GM23338 (cell line): ENCODE measurements at regions not wholly inside any gene's neighbourhood (a gene's known extent, or its start where the extent isn't known, plus 50 kb on each side); places are given as distances from the start of the nearest gene placed in this dataset.

Experiments
- ATAC-seq: fragments of 200-7000 bp; cut with Tn5 transposase; 3 replicates; pipeline ENCODE4 v1.9.1; 2020
- DNase-seq: peaks from one replicate; pipeline ENCODE4 v3.0.0-alpha.2; 2015; ENCODE audit warnings: low spot score
- H2AFZ ChIP-seq: fragments of 200-600 bp; sonication (generic); 2 replicates; pipeline ENCODE4 v1.8.0; 2016; ENCODE audit warnings: antibody characterized with exemption, mild to moderate bottlenecking, moderate library complexity
- H3F3A ChIP-seq: fragments of 200-600 bp; sonication (generic); replicated peaks from 2 replicates; pipeline ENCODE4 v1.8.0; 2017; ENCODE audit warnings: antibody characterized with exemption, mixed run types, low read depth
- H3K27ac ChIP-seq: fragments of 200-600 bp; sonication (generic); 2 replicates; pipeline ENCODE4 v1.6.1; 2016; ENCODE audit warnings: low read depth
- H3K27me3 ChIP-seq: fragments of 200-600 bp; sonication (generic); 2 replicates; pipeline ENCODE4 v1.8.0; 2016; ENCODE audit warnings: mild to moderate bottlenecking, mixed run types, moderate library complexity; ENCODE audit not compliant: insufficient read depth
- H3K36me3 ChIP-seq: fragments of 200-600 bp; sonication (generic); 2 replicates; pipeline ENCODE4 v1.8.0; 2016; ENCODE audit warnings: mild to moderate bottlenecking; ENCODE audit not compliant: insufficient read depth
- H3K4me1 ChIP-seq: fragments of 200-600 bp; sonication (generic); 2 replicates; pipeline ENCODE4 v1.8.0; 2016; ENCODE audit warnings: mild to moderate bottlenecking, moderate library complexity; ENCODE audit not compliant: insufficient read depth
- H3K4me2 ChIP-seq: fragments of 200-600 bp; sonication (generic); 2 replicates; pipeline ENCODE4 v1.7.1; 2017; ENCODE audit warnings: mixed run types
- H3K4me3 ChIP-seq: fragments of 200-600 bp; sonication (generic); 2 replicates; pipeline ENCODE4 v1.6.1; 2016; ENCODE audit warnings: mixed run types
- H3K79me2 ChIP-seq: fragments of 200-600 bp; sonication (generic); replicated peaks from 2 replicates; pipeline ENCODE4 v1.8.0; 2017; ENCODE audit warnings: mild to moderate bottlenecking; ENCODE audit not compliant: insufficient read depth
- H3K9me2 ChIP-seq: fragments of 200-600 bp; sonication (generic); 2 replicates; pipeline ENCODE4 v1.8.0; 2017; ENCODE audit not compliant: insufficient read depth
- H4K20me1 ChIP-seq: fragments of 200-600 bp; sonication (generic); replicated peaks from 2 replicates; pipeline ENCODE4 v1.8.0; 2017; ENCODE audit warnings: mild to moderate bottlenecking; ENCODE audit not compliant: insufficient read depth
- H3K27ac Mint-ChIP-seq: 2 replicates; pipeline ENCODE4 v1.8.0; 2020; ENCODE audit warnings: inconsistent platforms, mild to moderate bottlenecking, moderate library complexity, mixed read lengths
- H3K27me3 Mint-ChIP-seq: 3 replicates; pipeline ENCODE4 v1.8.0; 2022; ENCODE audit warnings: low read depth, mild to moderate bottlenecking, moderate library complexity, mixed read lengths, inconsistent platforms; ENCODE audit not compliant: insufficient read depth, poor library complexity
- H3K36me3 Mint-ChIP-seq: 3 replicates; pipeline ENCODE4 v1.8.0; 2021; ENCODE audit warnings: low read depth, mild to moderate bottlenecking, inconsistent platforms, moderate library complexity, mixed read lengths
- H3K4me1 Mint-ChIP-seq: 3 replicates; pipeline ENCODE4 v1.8.0; 2020; ENCODE audit warnings: mild to moderate bottlenecking, inconsistent platforms, mixed read lengths
- H3K4me3 Mint-ChIP-seq: 3 replicates; pipeline ENCODE4 v1.8.0; 2021; ENCODE audit warnings: moderate library complexity, mild to moderate bottlenecking, inconsistent platforms, mixed read lengths
- H3K9me3 Mint-ChIP-seq: 3 replicates; pipeline ENCODE4 v1.8.0; 2020; ENCODE audit warnings: moderate library complexity, mild to moderate bottlenecking, inconsistent platforms, mixed read lengths
- CREB1 ChIP-seq: fragments of 250-450 bp; sonication (Bioruptor Pico); IDR thresholded peaks from 2 replicates; pipeline ENCODE4 v1.5.0; 2020; ENCODE audit warnings: low read depth, mild to moderate bottlenecking, moderate library complexity
- EZH2 ChIP-seq: fragments of 200-600 bp; sonication (generic); IDR thresholded peaks from one replicate; pipeline ENCODE4 v1.8.0; 2017; ENCODE audit warnings: antibody characterized with exemption, mild to moderate bottlenecking, low read depth; ENCODE audit not compliant: unreplicated experiment
- EZH2phosphoT487 ChIP-seq: fragments of 200-600 bp; sonication (generic); IDR thresholded peaks from one replicate; pipeline ENCODE4 v1.8.1; 2018; ENCODE audit warnings: antibody characterized with exemption; ENCODE audit not compliant: unreplicated experiment
- JUNB ChIP-seq: IDR thresholded peaks from one replicate; pipeline ENCODE4 v1.6.1; 2016; ENCODE audit warnings: antibody characterized with exemption; ENCODE audit not compliant: unreplicated experiment
- NANOG ChIP-seq: IDR thresholded peaks from 2 replicates; pipeline ENCODE4 v1.6.1; 2016; ENCODE audit warnings: antibody characterized with exemption, borderline replicate concordance
- POLR2AphosphoS5 ChIP-seq: IDR thresholded peaks from 2 replicates; pipeline ENCODE4 v1.6.1; 2016; ENCODE audit warnings: antibody characterized with exemption, low read depth
- REST ChIP-seq: IDR thresholded peaks from one replicate; pipeline ENCODE4 v1.6.1; 2018; ENCODE audit warnings: antibody characterized with exemption; ENCODE audit not compliant: unreplicated experiment
- STAT1 ChIP-seq: IDR thresholded peaks from one replicate; pipeline ENCODE4 v1.6.1; 2016; ENCODE audit warnings: antibody characterized with exemption; ENCODE audit not compliant: unreplicated experiment
- ZNF114 ChIP-seq: fragments of 250-450 bp; sonication (Bioruptor Pico); IDR thresholded peaks from 2 replicates; pipeline ENCODE4 v1.5.0; 2020; ENCODE audit warnings: mild to moderate bottlenecking, moderate library complexity
- ZNF331 ChIP-seq: fragments of 250-450 bp; sonication (Bioruptor Pico); IDR thresholded peaks from 2 replicates; pipeline ENCODE4 v1.5.0; 2020; ENCODE audit warnings: low read depth, mild to moderate bottlenecking, moderate library complexity
- TF ChIP-seq, protein P1 (sequence below), 2 experiments: fragments of 200-600 bp in 1 of 2; sonication (generic) in 1 of 2; conservative IDR thresholded peaks; 2 replicates each; pipeline versions ENCODE4 v1.5.1 to v1.6.1; 2016 to 2017; ENCODE audit warnings: antibody characterized with exemption in 2 of 2, low read depth in 2 of 2, mild to moderate bottlenecking in 2 of 2, moderate library complexity in 1 of 2
- TF ChIP-seq, protein P2 (sequence below): IDR thresholded peaks from 2 replicates; pipeline ENCODE4 v1.6.1; 2016; ENCODE audit warnings: antibody characterized with exemption

- TF ChIP-seq, protein P1, sequence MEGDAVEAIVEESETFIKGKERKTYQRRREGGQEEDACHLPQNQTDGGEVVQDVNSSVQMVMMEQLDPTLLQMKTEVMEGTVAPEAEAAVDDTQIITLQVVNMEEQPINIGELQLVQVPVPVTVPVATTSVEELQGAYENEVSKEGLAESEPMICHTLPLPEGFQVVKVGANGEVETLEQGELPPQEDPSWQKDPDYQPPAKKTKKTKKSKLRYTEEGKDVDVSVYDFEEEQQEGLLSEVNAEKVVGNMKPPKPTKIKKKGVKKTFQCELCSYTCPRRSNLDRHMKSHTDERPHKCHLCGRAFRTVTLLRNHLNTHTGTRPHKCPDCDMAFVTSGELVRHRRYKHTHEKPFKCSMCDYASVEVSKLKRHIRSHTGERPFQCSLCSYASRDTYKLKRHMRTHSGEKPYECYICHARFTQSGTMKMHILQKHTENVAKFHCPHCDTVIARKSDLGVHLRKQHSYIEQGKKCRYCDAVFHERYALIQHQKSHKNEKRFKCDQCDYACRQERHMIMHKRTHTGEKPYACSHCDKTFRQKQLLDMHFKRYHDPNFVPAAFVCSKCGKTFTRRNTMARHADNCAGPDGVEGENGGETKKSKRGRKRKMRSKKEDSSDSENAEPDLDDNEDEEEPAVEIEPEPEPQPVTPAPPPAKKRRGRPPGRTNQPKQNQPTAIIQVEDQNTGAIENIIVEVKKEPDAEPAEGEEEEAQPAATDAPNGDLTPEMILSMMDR (conservative IDR thresholded peaks at IDR 0.05; ENCODE audit: low read depth in 2 of 2) = no peak
- TF ChIP-seq ZNF114 (CRISPR knock-in tag) (no peak), NANOG (no peak), ZNF331 (no peak), STAT1 (no peak), CREB1 (CRISPR knock-in tag) (no peak), EZH2 (no peak), POLR2AphosphoS5 (no peak), EZH2phosphoT487 (no peak), JUNB (no peak)
- TF ChIP-seq, protein P2, sequence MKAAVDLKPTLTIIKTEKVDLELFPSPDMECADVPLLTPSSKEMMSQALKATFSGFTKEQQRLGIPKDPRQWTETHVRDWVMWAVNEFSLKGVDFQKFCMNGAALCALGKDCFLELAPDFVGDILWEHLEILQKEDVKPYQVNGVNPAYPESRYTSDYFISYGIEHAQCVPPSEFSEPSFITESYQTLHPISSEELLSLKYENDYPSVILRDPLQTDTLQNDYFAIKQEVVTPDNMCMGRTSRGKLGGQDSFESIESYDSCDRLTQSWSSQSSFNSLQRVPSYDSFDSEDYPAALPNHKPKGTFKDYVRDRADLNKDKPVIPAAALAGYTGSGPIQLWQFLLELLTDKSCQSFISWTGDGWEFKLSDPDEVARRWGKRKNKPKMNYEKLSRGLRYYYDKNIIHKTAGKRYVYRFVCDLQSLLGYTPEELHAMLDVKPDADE = no peak
These were observed 253.1 kb upstream of the MKLN1 start (continued) for GRCh38 chr7:131074585-131074984.

DNA sequence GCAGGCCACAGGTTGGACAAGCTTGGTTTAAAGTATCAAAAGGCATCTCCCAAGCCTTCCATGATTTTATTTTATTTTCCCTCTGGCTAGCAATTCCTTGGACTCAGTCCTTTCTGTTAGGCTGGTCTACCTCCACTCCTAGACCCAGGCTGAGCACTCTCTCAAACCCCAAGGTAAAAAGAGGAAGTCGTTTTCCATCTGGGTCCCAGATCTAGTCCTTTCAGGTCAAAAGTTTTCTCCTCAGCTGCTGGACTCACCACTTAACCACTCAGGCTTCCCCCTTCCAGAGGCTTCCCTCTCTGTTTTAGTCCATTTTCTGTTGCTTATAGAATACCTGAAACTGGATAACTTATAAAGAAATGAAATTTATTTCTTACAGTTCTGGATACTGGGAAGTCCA, 252.3 kb upstream of the MKLN1 start:
- Histone ChIP-seq H2AFZ (no peak overlapping the region), H3K27ac (no peak overlapping the region), H3K36me3 (no peaks in the 10 kb centered on the region), H4K20me1 (0 out of 2 replicates have a peak, but pooled peaks cover under 1% of the 10 kb centered on the region), H3K9me2 (no peaks in the 10 kb centered on the region), H3K4me2 (no peak overlapping the region), H3K4me3 (no peak overlapping the region), H3K4me1 (peaks cover 13% of the 10 kb centered on the region), H3K27me3 (no peaks in the 10 kb centered on the region), H3K79me2 (peaks cover 29% of the 10 kb centered on the region), H3F3A (no peaks in the 10 kb centered on the region)
- Mint-ChIP-seq H3K27me3 (no peaks in the 10 kb centered on the region), H3K4me1 (peaks cover 19% of the 10 kb centered on the region), H3K4me3 (no peak overlapping the region), H3K9me3 (peaks cover 4% of the 10 kb centered on the region; the same call in 1 of the 3 replicates), H3K27ac (no peak overlapping the region), H3K36me3 (peaks cover 34% of the 10 kb centered on the region)
- DNase-seq (no peak), ATAC-seq (no peak)
- TF ChIP-seq ZNF114 (CRISPR knock-in tag) (no peak), NANOG (no peak), CREB1 (CRISPR knock-in tag) (no peak), POLR2AphosphoS5 (no peak), REST (no peak), ZNF331 (no peak), EZH2 (no peak), STAT1 (no peak)
- TF ChIP-seq, protein P2 = no peak
